AG10803 (cell line): ENCODE measurements at regions not wholly inside any gene's neighbourhood (a gene's known extent, or its start where the extent isn't known, plus 50 kb on each side); places are given as distances from the start of the nearest gene placed in this dataset.

Experiments used
- DNase-seq: peaks from one replicate; pipeline ENCODE4 v3.0.0; 2010; ENCODE audit warnings: low read depth
- H3K4me3 ChIP-seq: 2 replicates; pipeline ENCODE4 v1.5.1; 2011; ENCODE audit warnings: mild to moderate bottlenecking, low read length, control low read depth
- CTCF ChIP-seq: conservative IDR thresholded peaks from 2 replicates; pipeline ENCODE4 v1.5.1; 2011; ENCODE audit warnings: mild to moderate bottlenecking, low read length, control low read depth, inconsistent platforms

GRCh38 chr16:73385696-73386095, 337.8 kb upstream of the ZFHX3 start:
- no peak overlapping the region for H3K4me3 ChIP-seq
- no peak for DNase-seq
- TF ChIP-seq CTCF: no peak

- TF ChIP-seq CTCF: no peak
- no peak for DNase-seq
Observed at GRCh38 chr16:73384506-73385089, 336.7 kb upstream of the ZFHX3 start.

GRCh38 chr16:73383988-73384365, 336.0 kb upstream of the ZFHX3 start:
- DNase-seq: no peak
- no peak overlapping the region for H3K4me3 ChIP-seq
- TF ChIP-seq CTCF: no peak

More at GRCh38 chr16:73384506-73385089, 336.7 kb upstream of the ZFHX3 start:
- H3K4me3 ChIP-seq: no peak overlapping the region

GRCh38 chr16:73383195-73383987, 335.5 kb upstream of the ZFHX3 start:
- TF ChIP-seq CTCF: no peak
- DNase-seq: no peak
- H3K4me3 ChIP-seq: no peak overlapping the region

- no peak for DNase-seq
- no peak for TF ChIP-seq CTCF
- H3K4me3 ChIP-seq: no peak overlapping the region
Observed at GRCh38 chr16:73378471-73378870, 330.5 kb upstream of the ZFHX3 start.

GRCh38 chr16:73371584-73372319, 323.8 kb upstream of the ZFHX3 start:
- no peak for DNase-seq
- no peak overlapping the region for H3K4me3 ChIP-seq
- no peak for TF ChIP-seq CTCF
